GM12878 (cell line): ENCODE measurements at regions not wholly inside any gene's neighbourhood (a gene's known extent, or its start where the extent isn't known, plus 50 kb on each side); places are given as distances from the start of the nearest gene placed in this dataset.

Experiments
- ATAC-seq: fragments of 200-7000 bp; cut with Tn5 transposase; 3 replicates; pipeline ENCODE4 v1.9.1; 2020; ENCODE audit warnings: mild to moderate bottlenecking, moderate library complexity
- BruUV-seq: library from RNA; stranded (reverse); fragments of 400-500 nt; replicated peaks from 2 replicates; lab custom pipeline; 2021; lab: Mats Ljungman, UMichigan
- CTCF ChIA-PET: fragments of 300-600 bp; sonication (Branson Sonifier 250); formaldehyde crosslinking; extraction: SDS; loops from one replicate; lab custom pipeline; 2021; ENCODE audit warnings: inconsistent platforms; lab: Yijun Ruan, JAX
- POLR2A ChIA-PET: fragments of 350-600 bp; formaldehyde crosslinking; extraction: SDS; loops from one replicate; lab custom pipeline; 2021; ENCODE audit warnings: inconsistent platforms; lab: Charles Lee
- RAD21 ChIA-PET: fragments of 300-600 bp; sonication (Branson Sonifier 250); formaldehyde crosslinking; loops from one replicate; lab custom pipeline; 2023; ENCODE audit warnings: antibody characterized with exemption; ENCODE audit not compliant: unreplicated experiment; lab: Charles Lee
- SMC1A ChIA-PET: fragments of 300-600 bp; sonication (Branson Sonifier 250); formaldehyde crosslinking; loops from one replicate; lab custom pipeline; 2023; ENCODE audit not compliant: unreplicated experiment, uncharacterized antibody; lab: Charles Lee
- DNase-seq: peaks from one replicate; pipeline ENCODE4 v3.0.0-alpha.2; 2011; ENCODE audit warnings: low read depth, low spot score
- FAIRE-seq: peaks from 3 replicates; lab custom pipeline; 2011; peaks lifted over from hg19 to GRCh38; lab: Jason Lieb, UNC
- H2AFZ ChIP-seq: 2 replicates; pipeline ENCODE4 v1.6.0; 2011; ENCODE audit warnings: low read depth, low read length, control low read depth; ENCODE audit not compliant: control insufficient read depth
- H3K27ac ChIP-seq: 2 replicates; pipeline ENCODE4 v1.5.1; 2011; ENCODE audit warnings: control low read depth; ENCODE audit not compliant: control insufficient read depth, insufficient read depth
- H3K27me3 ChIP-seq, 2 experiments: replicated peaks in 1 of 2; 2 replicates each; pipeline versions ENCODE4 v1.6.0 to v1.6.1; 2011; ENCODE audit warnings: low read length in 1 of 2; ENCODE audit not compliant: control insufficient read depth in 2 of 2, insufficient read depth in 2 of 2
- H3K36me3 ChIP-seq, 2 experiments: 2 replicates each; pipeline ENCODE4 v1.5.1; 2011; ENCODE audit warnings: low read length in 1 of 2; ENCODE audit not compliant: control insufficient read depth in 2 of 2, insufficient read depth in 2 of 2
- H3K4me1 ChIP-seq: 2 replicates; pipeline ENCODE4 v1.6.1; 2011; ENCODE audit warnings: mild to moderate bottlenecking, low read length, moderate library complexity, mixed read lengths; ENCODE audit not compliant: control insufficient read depth, insufficient read depth
- H3K4me2 ChIP-seq: 2 replicates; pipeline ENCODE4 v1.6.0; 2011; ENCODE audit warnings: control low read depth; ENCODE audit not compliant: control insufficient read depth, insufficient read depth
- H3K4me3 ChIP-seq: fragments of 200-600 bp; sonication (generic); 2 replicates; pipeline ENCODE4 v1.5.1; 2016
- H3K79me2 ChIP-seq: 2 replicates; pipeline ENCODE4 v1.6.0; 2011; ENCODE audit warnings: low read length; ENCODE audit not compliant: control insufficient read depth, insufficient read depth
- H3K9ac ChIP-seq: 2 replicates; pipeline ENCODE4 v1.8.0; 2011; ENCODE audit warnings: low read length, control low read depth, mixed read lengths; ENCODE audit not compliant: control insufficient read depth, insufficient read depth
- H3K9me3 ChIP-seq: replicated peaks from 3 replicates; pipeline ENCODE4 v1.5.1; 2011; ENCODE audit warnings: mild to moderate bottlenecking, low read length; ENCODE audit not compliant: control insufficient read depth, insufficient read depth
- H4K20me1 ChIP-seq: 2 replicates; pipeline ENCODE4 v1.6.0; 2011; ENCODE audit not compliant: control insufficient read depth, insufficient read depth
- BCLAF1 ChIP-seq: fragments of 450-650 bp; IDR thresholded peaks from 2 replicates; pipeline ENCODE4 v1.6.1; 2017; ENCODE audit warnings: antibody characterized with exemption, mild to moderate bottlenecking, moderate library complexity
- BHLHE40 ChIP-seq, 2 experiments: fragments of 450-650 bp in 1 of 2; IDR thresholded peaks; 2 replicates each; pipeline ENCODE4 v1.6.1; 2011 to 2017; ENCODE audit warnings: low read depth in 2 of 2, borderline replicate concordance in 1 of 2, improper control_type of control experiment in 1 of 2, low read length in 1 of 2, mild to moderate bottlenecking in 1 of 2
- FOXK2 ChIP-seq: fragments of 450-650 bp; IDR thresholded peaks from 2 replicates; pipeline ENCODE4 v1.6.1; 2017; ENCODE audit warnings: mild to moderate bottlenecking, moderate library complexity
- MXI1 ChIP-seq: fragments of 150-350 bp; IDR thresholded peaks from 2 replicates; pipeline ENCODE4 v1.6.1; 2011; ENCODE audit warnings: low read depth, mild to moderate bottlenecking, inconsistent platforms, low read length, improper control_type of control experiment
- NR2C1 ChIP-seq: fragments of 450-650 bp; IDR thresholded peaks from 2 replicates; pipeline ENCODE4 v1.6.1; 2017; ENCODE audit warnings: antibody characterized with exemption, mild to moderate bottlenecking, moderate library complexity
- PAX5 ChIP-seq: IDR thresholded peaks from 2 replicates; pipeline ENCODE4 v1.6.1; 2011; ENCODE audit warnings: low read depth, low read length, borderline replicate concordance
- PRDM15 ChIP-seq: fragments of 450-650 bp; formaldehyde crosslinking; IDR thresholded peaks from 2 replicates; pipeline ENCODE4 v1.4.0; 2020; ENCODE audit warnings: mild to moderate bottlenecking, moderate library complexity
- RUNX3 ChIP-seq: IDR thresholded peaks from 2 replicates; pipeline ENCODE4 v1.6.1; 2012; ENCODE audit warnings: low read length, inconsistent platforms
- SMARCA5 ChIP-seq: fragments of 450-650 bp; IDR thresholded peaks from 2 replicates; pipeline ENCODE4 v1.6.1; 2017; ENCODE audit warnings: mild to moderate bottlenecking
- TCF3 ChIP-seq: IDR thresholded peaks from 2 replicates; pipeline ENCODE4 v1.6.1; 2012; ENCODE audit warnings: low read depth, mild to moderate bottlenecking, low read length, borderline replicate concordance; ENCODE audit not compliant: insufficient read depth
- ZBTB11 ChIP-seq: fragments of 450-650 bp; formaldehyde crosslinking; IDR thresholded peaks from 2 replicates; pipeline ENCODE4 v1.5.0; 2022; ENCODE audit warnings: mild to moderate bottlenecking, missing genetic modification characterization
- WGBS: methylation state at CpG from one replicate; pipeline ENCODE4 v1.1.6; 2016; ENCODE audit warnings: low lambda C conversion rate; ENCODE audit not compliant: insufficient replicate concordance, insufficient coverage; ENCODE audit errors: missing lambda C conversion rate; 5-methylcytosine and 5-hydroxymethylcytosine counted together
- in situ Hi-C: fragments of 300-500 bp; cut with MboI; formaldehyde crosslinking; loops from 9 replicates; pipeline ENCODE4 v1.14.3; 2018; ENCODE audit warnings: mixed read lengths
- intact Hi-C: fragments of 100-400 bp; cut with micrococcal nuclease; formaldehyde crosslinking; loops from one replicate; pipeline ENCODE4 v1.14.2; 2022; ENCODE audit not compliant: unreplicated experiment

GRCh38 chr4:155106629-155107028, 101.8 kb upstream of the NPY2R start:
- intact Hi-C loops, result no loop called here
- H3K27me3 ChIP-seq, result no peaks in the 10 kb centered on the region
- 0% methylated on average over 1 of the region's 1 CpG for WGBS
- no peak overlapping the region for H3K9ac ChIP-seq
- H3K4me2 ChIP-seq, result no peak overlapping the region
- RAD21 ChIA-PET, result no interaction called here
- H3K4me1 ChIP-seq, result no peaks in the 10 kb centered on the region
- SMC1A ChIA-PET, result interaction anchor here (2.1 kb wide), 1 partner anchor 9 kb away, joined by 5 read pairs; no protein-coding TSS in a partner anchor
- POLR2A ChIA-PET, result no interaction called here
- DNase-seq (no peak), ATAC-seq (no peak), FAIRE-seq (no peak)
- H3K27ac ChIP-seq, result no peak overlapping the region
- H4K20me1 ChIP-seq, result no peaks in the 10 kb centered on the region
- no peaks in the 10 kb centered on the region for H3K79me2 ChIP-seq
- H2AFZ ChIP-seq, result no peak overlapping the region
- no peaks in the 10 kb centered on the region for H3K9me3 ChIP-seq
- CTCF ChIA-PET, result no interaction called here
- no peak overlapping the region for H3K4me3 ChIP-seq
- no TSS peak for BruUV-seq
- TF ChIP-seq PRDM15 (CRISPR knock-in tag) (no peak), MXI1 (no peak), ZBTB11 (CRISPR knock-in tag) (no peak), PAX5 (no peak), SMARCA5 (no peak), TCF3 (no peak), RUNX3 (no peak), NR2C1 (no peak), FOXK2 (no peak), BCLAF1 (no peak), BHLHE40 (IDR thresholded peaks at IDR 0.05; ENCODE audit: borderline replicate concordance in 1 of 2, low read depth in 2 of 2, low read length in 1 of 2) (no peak)
- TF ChIP-seq, all 136 proteins: peak for 0
- in situ Hi-C loops, result no loop called here
- no peaks in the 10 kb centered on the region for H3K36me3 ChIP-seq
